CD4-positive, alpha-beta T cell treated with Interleukin-15 for 1 hour (primary cell): ENCODE measurements at regions not wholly inside any gene's neighbourhood (a gene's known extent, or its start where the extent isn't known, plus 50 kb on each side); places are given as distances from the start of the nearest gene placed in this dataset.
"Not testable (repeated sequence)": the region's sequence is repeated elsewhere in the genome, so short reads cannot be mapped to it uniquely, and the experiment has no call there.

Experiments
- DNase-seq: peaks from one replicate; pipeline ENCODE4 v3.0.0-alpha.2; 2020

- no peak for DNase-seq
Measured at GRCh38 chr4:13903061-13903460, 275.5 kb upstream of the BOD1L1 start.

DNA sequence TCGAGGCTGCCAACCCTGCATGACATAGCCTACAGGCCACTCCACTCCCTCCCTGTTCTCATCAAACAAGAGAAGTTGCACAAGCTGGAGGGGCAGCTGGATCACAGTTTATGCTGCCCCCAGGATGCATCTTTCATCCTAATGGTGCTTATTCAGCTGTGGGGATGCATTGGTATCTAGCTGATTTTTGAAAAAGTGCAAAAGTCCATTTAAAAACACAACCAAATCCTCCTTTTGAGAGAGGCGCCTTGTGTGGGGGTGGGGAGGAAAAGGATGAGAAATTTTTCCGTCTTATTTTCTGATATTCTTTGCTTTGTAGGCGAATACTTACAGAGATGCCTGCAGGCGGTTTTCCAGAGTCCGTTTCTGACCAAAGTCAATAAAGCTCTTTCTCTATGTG, 276.4 kb upstream of the BOD1L1 start:
- DNase-seq = no peak

GRCh38 chr4:13905543-13905942, 278.0 kb upstream of the BOD1L1 start:
- DNase-seq = no peak

DNA sequence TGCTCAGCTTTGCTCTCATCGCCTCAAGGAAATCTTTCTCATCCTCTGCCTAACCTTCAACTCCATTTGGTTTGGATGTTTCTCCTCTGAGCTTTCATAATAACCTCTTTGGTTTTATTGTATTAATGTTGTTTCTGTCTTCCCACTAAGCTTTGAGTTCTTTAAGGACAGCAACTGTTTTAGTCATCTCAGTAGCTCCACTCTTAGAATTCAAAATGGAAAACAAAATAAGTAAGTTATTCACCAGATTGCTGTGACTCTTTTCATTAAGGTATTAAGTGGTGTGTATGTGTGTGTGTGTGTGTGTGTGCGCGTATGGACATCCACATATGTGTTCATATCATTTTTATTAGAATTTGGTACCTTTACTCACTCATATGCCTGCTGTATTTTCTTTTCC, 279.2 kb upstream of the BOD1L1 start:
- DNase-seq = no peak

DNA sequence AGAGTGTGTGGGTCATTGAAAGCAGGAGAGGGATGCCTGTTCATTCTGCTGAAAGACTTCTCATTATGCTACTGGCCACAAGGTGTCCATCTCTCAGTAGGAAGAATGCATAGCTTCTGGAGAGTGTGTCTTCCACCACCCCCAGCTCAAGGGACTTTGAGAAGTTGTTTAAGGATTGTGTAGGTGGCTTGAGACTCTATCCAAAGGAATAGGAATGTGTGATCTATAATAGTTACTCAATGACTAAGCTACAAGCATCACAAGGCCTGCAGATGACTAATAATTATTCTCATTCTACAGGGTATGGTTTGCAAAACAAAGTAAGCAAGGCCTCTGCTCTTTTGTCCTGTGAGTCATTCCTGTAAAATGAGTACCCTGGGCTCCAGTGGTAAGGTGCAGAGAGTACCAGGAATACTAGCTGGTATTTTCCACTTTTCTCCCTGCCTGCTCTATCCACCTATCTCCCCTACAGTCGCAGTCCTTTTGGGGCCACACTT, 279.8 kb upstream of the BOD1L1 start:
- DNase-seq = no peak

GRCh38 chr4:13908455-13908854, 280.9 kb upstream of the BOD1L1 start:
- no peak for DNase-seq

DNA sequence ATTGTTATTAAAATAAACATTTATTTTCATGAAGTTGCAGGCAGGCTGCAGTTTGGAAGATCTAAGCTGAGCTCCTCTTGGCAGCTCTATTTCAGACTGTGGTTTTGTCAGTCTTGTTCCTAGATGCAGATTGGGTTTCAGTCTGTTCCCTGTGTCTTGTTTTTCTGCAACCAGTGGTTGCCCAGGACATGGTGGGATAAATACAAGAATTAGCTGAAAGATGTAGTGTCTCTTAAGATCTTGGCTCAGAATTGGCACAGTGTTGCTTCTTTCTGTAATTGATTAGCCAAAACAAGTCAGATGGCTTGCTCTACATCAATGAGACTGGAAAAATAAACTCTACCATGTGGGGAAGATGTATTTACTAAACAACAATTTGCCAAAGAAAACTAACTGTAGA, 283.0 kb upstream of the BOD1L1 start:
- DNase-seq = no peak

DNA sequence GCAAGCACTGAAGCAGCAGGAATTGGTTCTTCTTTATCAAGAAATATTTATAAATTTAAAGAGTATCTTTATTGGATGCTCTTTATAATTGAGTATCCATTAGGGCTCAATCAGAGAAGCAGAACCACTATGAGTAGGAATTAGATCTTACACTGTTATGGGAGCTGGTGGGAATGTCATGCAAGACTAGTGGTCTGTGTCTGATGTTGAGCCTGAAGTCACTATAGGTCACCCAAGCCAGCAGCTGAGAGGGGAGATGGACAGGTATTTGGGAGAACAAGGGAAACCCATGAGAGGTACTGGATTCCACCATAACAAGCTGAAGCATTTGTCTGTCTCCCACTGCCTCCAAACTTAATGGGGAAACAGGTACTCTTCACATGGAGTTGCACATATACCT, 283.7 kb upstream of the BOD1L1 start:
- DNase-seq = no peak

GRCh38 chr4:13912436-13912925, 285.0 kb upstream of the BOD1L1 start:
- DNase-seq = no peak

- DNase-seq = no peak
Measured at GRCh38 chr4:13912966-13913365, 285.4 kb upstream of the BOD1L1 start.

GRCh38 chr4:13917015-13917414, 289.5 kb upstream of the BOD1L1 start:
- no peak for DNase-seq

- no peak for DNase-seq
Measured at GRCh38 chr4:13918110-13918509, 290.6 kb upstream of the BOD1L1 start.

DNA sequence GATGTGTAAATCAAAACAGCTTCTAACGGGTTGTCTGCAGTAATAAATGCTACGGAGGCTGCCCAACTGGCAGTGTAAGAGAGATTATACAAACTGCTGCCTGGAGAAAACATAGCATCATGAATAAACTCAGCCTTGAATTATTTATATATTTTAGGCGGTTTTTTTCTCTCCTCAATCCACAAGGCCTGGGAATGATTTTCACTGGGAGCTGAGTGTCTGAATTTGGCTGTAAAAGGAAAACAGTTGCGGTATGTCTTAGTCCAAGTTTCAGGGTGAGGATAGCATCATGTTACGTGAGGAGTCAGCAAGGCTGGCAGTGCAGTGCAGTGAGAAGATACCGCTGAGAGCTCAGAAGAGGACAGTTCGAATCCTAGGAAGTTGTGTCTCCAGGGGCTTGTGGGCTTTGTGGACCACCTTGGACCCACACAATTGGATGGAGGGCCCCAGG, 291.5 kb upstream of the BOD1L1 start:
- no peak for DNase-seq

DNA sequence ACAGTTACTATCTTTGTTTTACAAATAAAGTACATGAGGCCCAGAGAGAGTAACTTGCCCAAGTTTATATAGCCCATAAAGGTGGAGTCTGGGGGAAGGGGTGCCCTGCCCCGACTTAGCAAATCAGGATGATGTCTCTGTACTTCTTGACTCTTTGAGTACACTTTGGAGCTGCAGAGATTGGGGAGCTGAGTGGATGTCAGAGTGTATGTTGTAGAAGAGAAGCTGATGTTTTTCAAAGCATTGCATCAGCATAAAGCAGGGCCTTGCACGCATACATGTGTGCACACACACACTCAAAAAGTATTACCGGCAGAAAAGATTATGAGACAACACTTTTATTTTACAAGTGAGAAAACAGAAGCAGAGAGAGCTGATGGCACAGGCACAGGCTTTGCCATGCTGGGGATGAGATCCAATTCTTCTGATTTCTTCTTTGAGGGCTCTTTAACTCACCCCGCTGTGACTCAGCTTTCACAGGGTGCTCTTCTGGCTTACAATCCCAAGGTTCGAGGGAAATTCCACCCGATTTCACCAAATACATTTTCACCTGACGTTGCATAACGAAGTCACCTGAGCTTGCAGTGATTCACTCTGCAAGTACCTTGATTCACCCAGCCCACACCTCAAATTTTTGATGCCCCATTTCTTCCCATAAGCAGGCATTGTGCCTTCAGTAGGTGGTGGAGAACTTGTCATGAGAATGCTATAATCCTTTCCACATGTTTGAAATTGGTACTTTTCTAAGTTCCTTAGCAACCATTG, 292.8 kb upstream of the BOD1L1 start:
- DNase-seq = no peak

DNA sequence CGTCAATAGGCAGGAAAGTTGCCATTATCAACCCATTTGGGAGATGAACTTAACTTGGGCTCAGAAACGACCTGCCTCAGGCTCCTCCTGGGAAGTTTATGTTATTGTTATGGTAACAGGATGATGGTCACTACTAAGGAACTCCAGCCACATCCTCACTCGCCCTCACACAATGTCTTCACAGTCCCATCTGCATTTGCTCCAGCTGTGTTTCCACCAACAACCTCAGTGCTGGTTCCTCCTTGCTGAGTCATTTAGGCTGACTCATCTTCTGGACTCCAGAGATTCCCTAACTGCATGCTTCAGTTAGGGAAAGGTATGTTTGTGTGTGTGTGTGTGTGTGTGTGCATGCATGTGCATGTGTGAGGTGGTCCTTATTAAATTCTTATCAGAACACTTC, 293.4 kb upstream of the BOD1L1 start:
- peak; percentile 20 for DNase-seq

- no peak for DNase-seq
Measured at GRCh38 chr4:13921805-13922204, 294.3 kb upstream of the BOD1L1 start.

DNA sequence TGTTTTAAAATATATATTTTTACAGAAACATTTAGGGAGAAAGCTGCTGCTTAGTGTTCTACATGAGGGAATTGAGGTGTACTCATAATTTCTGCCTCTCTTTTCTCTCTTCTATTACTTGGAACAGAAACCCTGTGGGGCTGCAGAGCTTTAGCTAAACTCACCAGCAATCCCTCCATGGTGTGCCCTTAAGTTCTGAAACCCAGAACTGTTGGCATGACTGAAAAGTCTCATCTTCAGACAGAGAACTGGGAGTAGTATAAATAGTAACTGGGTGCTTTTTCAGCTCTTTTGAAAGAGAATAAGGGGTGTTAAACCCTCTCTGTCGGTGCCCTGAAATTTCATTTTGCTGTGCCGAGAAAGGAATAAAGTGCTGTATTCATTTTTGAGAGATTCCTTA, 294.9 kb upstream of the BOD1L1 start:
- DNase-seq = no peak

GRCh38 chr4:13922873-13923645, 295.5 kb upstream of the BOD1L1 start:
- no peak for DNase-seq

- not testable (repeated sequence) for DNase-seq
Measured at GRCh38 chr4:13924900-13925299, 297.4 kb upstream of the BOD1L1 start.

- DNase-seq = no peak
Measured at GRCh38 chr4:13928214-13928613, 300.7 kb upstream of the BOD1L1 start.

GRCh38 chr4:13930155-13930554, 302.6 kb upstream of the BOD1L1 start:
- no peak for DNase-seq

- DNase-seq = no peak
Measured at GRCh38 chr4:13933191-13933590, 305.7 kb upstream of the BOD1L1 start.

DNA sequence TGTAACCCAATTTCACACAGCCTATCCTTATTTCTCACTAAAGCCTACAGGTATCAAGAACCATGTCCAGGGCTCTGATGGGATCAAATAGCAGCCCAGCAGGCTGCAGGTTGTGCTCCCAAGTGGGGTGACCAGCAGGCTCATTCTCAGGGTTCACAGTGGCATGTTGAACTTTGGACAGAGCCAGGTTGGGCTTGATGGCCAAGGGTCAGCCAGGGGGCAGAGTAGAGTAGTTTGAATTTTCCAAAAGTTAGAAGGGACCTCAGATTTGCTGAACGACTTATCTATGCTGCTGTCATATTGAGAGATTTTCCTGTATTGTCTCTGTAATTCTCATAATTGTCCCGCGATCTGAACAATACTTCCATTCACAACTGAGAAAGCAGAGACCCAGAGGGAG, 310.8 kb upstream of the BOD1L1 start:
- no peak for DNase-seq

DNA sequence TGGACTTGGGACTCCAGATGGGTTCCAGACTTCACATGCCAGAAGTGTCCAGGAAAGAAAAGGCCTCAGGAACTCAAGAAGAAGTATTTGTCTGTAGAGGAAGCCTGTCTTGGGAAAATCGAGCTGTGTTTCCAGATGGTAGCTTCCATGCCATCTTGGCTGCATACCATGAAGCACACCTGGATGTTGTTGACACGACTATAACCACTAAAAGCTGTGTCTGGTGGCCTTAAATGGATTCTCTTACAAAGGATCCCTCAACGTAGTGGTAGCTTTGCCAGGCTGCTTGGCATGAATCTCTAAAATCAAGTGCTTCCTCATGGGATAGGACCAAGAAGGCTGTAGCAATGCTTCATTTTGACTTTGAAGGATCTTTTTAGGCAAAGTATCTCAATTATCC, 313.4 kb upstream of the BOD1L1 start:
- no peak for DNase-seq
